MM.1S (cell line): ENCODE measurements at regions not wholly inside any gene's neighbourhood (a gene's known extent, or its start where the extent isn't known, plus 50 kb on each side); places are given as distances from the start of the nearest gene placed in this dataset.

Experiments
- DNase-seq: peaks from one replicate; pipeline ENCODE4 v3.0.0-alpha.2; 2015
- H2AFZ ChIP-seq: fragments of 300-600 bp; sonication (generic); 2 replicates; pipeline ENCODE4 v1.6.0; 2016; ENCODE audit warnings: antibody characterized with exemption, low read length
- H3F3A ChIP-seq: fragments of 300-600 bp; sonication (generic); 2 replicates; pipeline ENCODE4 v1.6.1; 2016; ENCODE audit warnings: mild to moderate bottlenecking, antibody characterized with exemption, low read length, moderate library complexity, mixed read lengths; ENCODE audit not compliant: insufficient read depth
- H3K27ac ChIP-seq: fragments of 300-600 bp; sonication (generic); 2 replicates; pipeline ENCODE4 v1.5.1; 2016; ENCODE audit warnings: mild to moderate bottlenecking, low read length
- H3K27me3 ChIP-seq: fragments of 300-600 bp; sonication (generic); replicated peaks from 2 replicates; pipeline ENCODE4 v1.6.0; 2016; ENCODE audit warnings: low read length; ENCODE audit not compliant: insufficient read depth
- H3K36me3 ChIP-seq: fragments of 300-600 bp; sonication (generic); replicated peaks from 2 replicates; pipeline ENCODE4 v1.6.1; 2016; ENCODE audit warnings: mild to moderate bottlenecking, low read length, mixed read lengths; ENCODE audit not compliant: insufficient read depth
- H3K4me1 ChIP-seq: fragments of 300-600 bp; sonication (generic); 2 replicates; pipeline ENCODE4 v1.6.1; 2016; ENCODE audit warnings: low read length, mixed read lengths
- H3K4me2 ChIP-seq: fragments of 300-600 bp; sonication (generic); 2 replicates; pipeline ENCODE4 v1.6.0; 2016; ENCODE audit warnings: low read depth, low read length
- H3K4me3 ChIP-seq: fragments of 300-600 bp; sonication (generic); 2 replicates; pipeline ENCODE4 v1.5.1; 2016; ENCODE audit warnings: low read length, mixed read lengths
- H3K79me2 ChIP-seq: fragments of 300-600 bp; sonication (generic); 2 replicates; pipeline ENCODE4 v1.6.1; 2016; ENCODE audit warnings: mixed run types, low read length, mixed read lengths
- H3K9ac ChIP-seq: fragments of 300-600 bp; sonication (generic); 2 replicates; pipeline ENCODE4 v1.6.1; 2016; ENCODE audit warnings: low read length, mixed read lengths
- H3K9me2 ChIP-seq: fragments of 300-600 bp; sonication (generic); replicated peaks from 2 replicates; pipeline ENCODE4 v1.6.1; 2016; ENCODE audit warnings: mild to moderate bottlenecking, low read length, mixed read lengths; ENCODE audit not compliant: insufficient read depth
- H3K9me3 ChIP-seq: fragments of 300-600 bp; sonication (generic); replicated peaks from 2 replicates; pipeline ENCODE4 v1.6.1; 2016; ENCODE audit warnings: mild to moderate bottlenecking, low read length, mixed read lengths; ENCODE audit not compliant: insufficient read depth
- H4K20me1 ChIP-seq: fragments of 300-600 bp; sonication (generic); 2 replicates; pipeline ENCODE4 v1.6.1; 2016; ENCODE audit warnings: mild to moderate bottlenecking, low read length, moderate library complexity, mixed read lengths; ENCODE audit not compliant: insufficient read depth
- CTCF ChIP-seq: fragments of 300-600 bp; sonication (generic); IDR thresholded peaks from 2 replicates; pipeline ENCODE4 v1.5.1; 2016; ENCODE audit warnings: antibody characterized with exemption, low read length, mixed read lengths
- EZH2 ChIP-seq: fragments of 300-600 bp; sonication (generic); optimal IDR thresholded peaks from 2 replicates; pipeline ENCODE3; 2017; ENCODE audit warnings: low read depth, mild to moderate bottlenecking, antibody characterized with exemption, low read length, mixed read lengths
- EZH2phosphoT487 ChIP-seq: fragments of 300-600 bp; sonication (generic); IDR thresholded peaks from 2 replicates; pipeline ENCODE4 v1.6.1; 2018; ENCODE audit warnings: antibody characterized with exemption, low read length

GRCh38 chr20:39349240-39349639 is 387.1 kb downstream of the DHX35 start:
- no peak overlapping the region for H3K27ac ChIP-seq
- DNase-seq, result no peak
- TF ChIP-seq EZH2 (no peak), EZH2phosphoT487 (no peak), CTCF (no peak)
- H3K9me3 ChIP-seq, result no peaks in the 10 kb centered on the region
- H3K9me2 ChIP-seq, result no peaks in the 10 kb centered on the region
- no peaks in the 10 kb centered on the region for H3K27me3 ChIP-seq
- no peak overlapping the region for H2AFZ ChIP-seq
- H4K20me1 ChIP-seq, result no peaks in the 10 kb centered on the region
- no peaks in the 10 kb centered on the region for H3K4me1 ChIP-seq
- H3F3A ChIP-seq, result no peaks in the 10 kb centered on the region
- H3K36me3 ChIP-seq, result no peaks in the 10 kb centered on the region
- no peak overlapping the region for H3K4me3 ChIP-seq
- H3K9ac ChIP-seq, result no peak overlapping the region
- H3K79me2 ChIP-seq, result no peaks in the 10 kb centered on the region
- no peak overlapping the region for H3K4me2 ChIP-seq

- no peaks in the 10 kb centered on the region for H4K20me1 ChIP-seq
- no peak overlapping the region for H3K4me2 ChIP-seq
- no peak for DNase-seq
- H3K27me3 ChIP-seq, result no peaks in the 10 kb centered on the region
- H3K27ac ChIP-seq, result no peak overlapping the region
- no peak overlapping the region for H2AFZ ChIP-seq
- no peaks in the 10 kb centered on the region for H3K36me3 ChIP-seq
- TF ChIP-seq EZH2phosphoT487 (no peak), CTCF (no peak), EZH2 (no peak)
- H3K4me3 ChIP-seq, result no peak overlapping the region
- H3F3A ChIP-seq, result no peaks in the 10 kb centered on the region
- H3K79me2 ChIP-seq, result no peaks in the 10 kb centered on the region
- no peaks in the 10 kb centered on the region for H3K9me2 ChIP-seq
- H3K9me3 ChIP-seq, result no peaks in the 10 kb centered on the region
- no peak overlapping the region for H3K9ac ChIP-seq
- no peaks in the 10 kb centered on the region for H3K4me1 ChIP-seq
Observed at GRCh38 chr20:39347626-39348025, 385.5 kb downstream of the DHX35 start.

- Histone ChIP-seq H3K79me2 (no peaks in the 10 kb centered on the region), H2AFZ (peak overlapping the region; percentile 42; the same call in 1 of the 2 replicates), H3K27ac (no peak overlapping the region), H3K4me2 (no peak overlapping the region), H3K9me3 (no peaks in the 10 kb centered on the region), H4K20me1 (no peaks in the 10 kb centered on the region), H3K36me3 (no peaks in the 10 kb centered on the region), H3K9ac (no peak overlapping the region), H3K4me1 (no peaks in the 10 kb centered on the region), H3K9me2 (no peaks in the 10 kb centered on the region), H3K27me3 (no peaks in the 10 kb centered on the region), H3F3A (no peaks in the 10 kb centered on the region), H3K4me3 (no peak overlapping the region)
- TF ChIP-seq EZH2phosphoT487 (no peak), CTCF (no peak), EZH2 (no peak)
- DNase-seq, result peak; percentile 21
Observed at GRCh38 chr20:39342463-39342862, 380.3 kb downstream of the DHX35 start.
